ENCODE measurements at regions not wholly inside any gene's neighbourhood (a gene's known extent, or its start where the extent isn't known, plus 50 kb on each side); places are given as distances from the start of the nearest gene placed in this dataset.

- Histone ChIP-seq H3K4me1 (ENCODE audit: control insufficient read depth in 1 of 2, insufficient read depth in 2 of 2, low read length in 2 of 2) (no peaks in the 10 kb centered on the region), H3K9ac (ENCODE audit: insufficient read depth, low read length, poor library complexity, severe bottlenecking) (no peak overlapping the region), H3K36me3 (replicated peaks in 1 of 2; ENCODE audit: control insufficient read depth in 1 of 2, insufficient read depth in 2 of 2, low read length in 2 of 2) (no peaks in the 10 kb centered on the region), H2AFZ (ENCODE audit: insufficient read depth, low read depth, low read length, poor library complexity, severe bottlenecking) (no peak overlapping the region), H4K20me1 (ENCODE audit: insufficient read depth, low read length) (no peaks in the 10 kb centered on the region), H3K4me2 (replicated peaks; ENCODE audit: extremely low read depth, low read length, poor library complexity, severe bottlenecking) (no peak overlapping the region), H3K4me3 (replicated peaks in 1 of 3; ENCODE audit: low read depth in 2 of 3, low read length in 3 of 3) (no peak overlapping the region), H3K9me3 (replicated peaks in 1 of 2; ENCODE audit: control insufficient read depth in 1 of 2, insufficient read depth in 1 of 2, low read length in 2 of 2) (peaks cover 6 to 18% of the 10 kb centered on the region in 2 donors), H3K79me2 (ENCODE audit: insufficient read depth, low read length) (no peaks in the 10 kb centered on the region), H3K27ac (ENCODE audit: low read depth in 1 of 2, low read length in 2 of 2) (no peak overlapping the region), H3K27me3 (ENCODE audit: control insufficient read depth in 2 of 2, insufficient read depth in 2 of 2, low read length in 2 of 2) (no peaks in the 10 kb centered on the region)
- H3K9me3 Mint-ChIP-seq: peaks cover 0 to 16% (median 13%) of the 10 kb centered on the region in 7 donors
- TF ChIP-seq CTCF (IDR thresholded peaks at IDR 0.05): no peak
- no peaks in the 10 kb centered on the region for H3K36me3 Mint-ChIP-seq
- no peaks in the 10 kb centered on the region for H3K4me1 Mint-ChIP-seq
- no peak overlapping the region for H3K27ac Mint-ChIP-seq
- H3K27me3 Mint-ChIP-seq (ENCODE audit: low read depth in 3 of 3): no peaks in the 10 kb centered on the region
- intact Hi-C loops (cut with micrococcal nuclease): no loop called here
- no peak for DNase-seq
- no peak overlapping the region for H3K4me3 Mint-ChIP-seq
Observed at GRCh38 chr1:79679916-79680315, 673.4 kb upstream of the ADGRL4 start.

- Mint-ChIP-seq H3K9me3 (peaks cover 0 to 6% (median 2%) of the 10 kb centered on the region in 7 donors), H3K36me3 (no peaks in the 10 kb centered on the region), H3K27ac (no peak overlapping the region), H3K4me3 (no peak overlapping the region), H3K4me1 (no peaks in the 10 kb centered on the region), H3K27me3 (ENCODE audit: low read depth in 3 of 3) (peaks cover 0 to 2% (median 0%) of the 10 kb centered on the region in 3 donors)
- H3K36me3 ChIP-seq (replicated peaks in 1 of 2; ENCODE audit: control insufficient read depth in 1 of 2, insufficient read depth in 2 of 2, low read length in 2 of 2): no peaks in the 10 kb centered on the region
- intact Hi-C loops (cut with micrococcal nuclease): no loop called here
- H3K4me3 ChIP-seq (replicated peaks in 1 of 3; ENCODE audit: low read depth in 2 of 3, low read length in 3 of 3): no peak overlapping the region
- no peak overlapping the region for H3K27ac ChIP-seq (ENCODE audit: low read depth in 1 of 2, low read length in 2 of 2)
- no peak overlapping the region for H2AFZ ChIP-seq (ENCODE audit: insufficient read depth, low read depth, low read length, poor library complexity, severe bottlenecking)
- H3K27me3 ChIP-seq (ENCODE audit: control insufficient read depth in 2 of 2, insufficient read depth in 2 of 2, low read length in 2 of 2): no peaks in the 10 kb centered on the region
- no peaks in the 10 kb centered on the region for H3K79me2 ChIP-seq (ENCODE audit: insufficient read depth, low read length)
- H3K9ac ChIP-seq (ENCODE audit: insufficient read depth, low read length, poor library complexity, severe bottlenecking): no peak overlapping the region
- no peaks in the 10 kb centered on the region for H3K4me1 ChIP-seq (ENCODE audit: control insufficient read depth in 1 of 2, insufficient read depth in 2 of 2, low read length in 2 of 2)
- no peak for DNase-seq
- H3K4me2 ChIP-seq (replicated peaks; ENCODE audit: extremely low read depth, low read length, poor library complexity, severe bottlenecking): no peak overlapping the region
- 56% methylated on average over 1 of the region's 3 CpGs for WGBS (ENCODE audit: insufficient coverage)
- no peak for TF ChIP-seq CTCF (IDR thresholded peaks at IDR 0.05)
- no peaks in the 10 kb centered on the region for H4K20me1 ChIP-seq (ENCODE audit: insufficient read depth, low read length)
- peaks cover 0 to 3% of the 10 kb centered on the region in 2 donors for H3K9me3 ChIP-seq (replicated peaks in 1 of 2; ENCODE audit: control insufficient read depth in 1 of 2, insufficient read depth in 1 of 2, low read length in 2 of 2)
Observed at GRCh38 chr1:79667848-79668696, 661.5 kb upstream of the ADGRL4 start.
